HEK293 (cell line): ENCODE measurements at regions not wholly inside any gene's neighbourhood (a gene's known extent, or its start where the extent isn't known, plus 50 kb on each side); places are given as distances from the start of the nearest gene placed in this dataset.

Experiments
- CTCF ChIA-PET: fragments of 350-600 bp; formaldehyde crosslinking; extraction: SDS; loops from one replicate; lab custom pipeline; 2021; ENCODE audit warnings: antibody characterized with exemption; lab: Yijun Ruan, JAX
- POLR2A ChIA-PET: fragments of 300-600 bp; formaldehyde crosslinking; extraction: SDS; loops from one replicate; lab custom pipeline; 2020; ENCODE audit warnings: antibody characterized with exemption, inconsistent platforms; lab: Yijun Ruan, JAX
- H3K27ac ChIP-seq: fragments of 200-500 bp; sonication (Bioruptor generic); 2 replicates; pipeline ENCODE4 v1.5.1; 2014; ENCODE audit warnings: low read depth, low read length, control low read depth, inconsistent platforms; ENCODE audit errors: extremely low read depth
- H3K36me3 ChIP-seq, 2 experiments: fragments of 200-500 bp in 1 of 2; sonication (Bioruptor generic) in 1 of 2; 1 replicate in 1 of 2; 2 replicates in 1 of 2; pipeline ENCODE4 v1.5.1; 2014 to 2017; ENCODE audit warnings: inconsistent platforms in 2 of 2, low read length in 2 of 2; ENCODE audit not compliant: control insufficient read depth in 2 of 2, insufficient read depth in 1 of 2
- H3K4me1 ChIP-seq: fragments of 200-500 bp; sonication (Bioruptor generic); 2 replicates; pipeline ENCODE4 v1.5.1; 2014; ENCODE audit warnings: mild to moderate bottlenecking, low read length, inconsistent platforms; ENCODE audit not compliant: control insufficient read depth, insufficient read depth
- H3K4me3 ChIP-seq: 2 replicates; pipeline ENCODE4 v1.5.1; 2011; ENCODE audit warnings: low read depth, mild to moderate bottlenecking, control low read depth, low read length, moderate library complexity
- H3K9me3 ChIP-seq: fragments of 200-500 bp; sonication (Bioruptor generic); 2 replicates; pipeline ENCODE4 v1.5.1; 2014; ENCODE audit warnings: low read depth, low read length, inconsistent platforms; ENCODE audit not compliant: control insufficient read depth, insufficient read depth
- HOXC10 ChIP-seq: sonication (generic); formaldehyde crosslinking; IDR thresholded peaks from 2 replicates; pipeline ENCODE4 v1.8.1; 2023; ENCODE audit warnings: mild to moderate bottlenecking, missing genetic modification reagents
- IKZF3 ChIP-seq: fragments of 450-650 bp; IDR thresholded peaks from 2 replicates; pipeline ENCODE4 v1.5.0; 2018; ENCODE audit warnings: missing biosample characterization, mild to moderate bottlenecking, missing genetic modification characterization, moderate library complexity
- PATZ1 ChIP-seq: fragments of 450-650 bp; formaldehyde crosslinking; IDR thresholded peaks from 2 replicates; pipeline ENCODE4 v1.5.1; 2016; ENCODE audit warnings: missing biosample characterization, missing genetic modification characterization
- ZFP41 ChIP-seq: fragments of 450-650 bp; formaldehyde crosslinking; IDR thresholded peaks from 2 replicates; pipeline ENCODE4 v1.5.1; 2016; ENCODE audit warnings: missing biosample characterization, missing genetic modification characterization, borderline replicate concordance
- ZNF184 ChIP-seq: fragments of 450-650 bp; IDR thresholded peaks from 2 replicates; pipeline ENCODE4 v1.5.1; 2018; ENCODE audit warnings: missing biosample characterization, mild to moderate bottlenecking, missing genetic modification characterization
- ZNF221 ChIP-seq: fragments of 450-650 bp; formaldehyde crosslinking; IDR thresholded peaks from 2 replicates; pipeline ENCODE4 v1.5.1; 2017; ENCODE audit warnings: missing biosample characterization, missing genetic modification characterization, borderline replicate concordance
- ZNF324 ChIP-seq: fragments of 450-650 bp; formaldehyde crosslinking; IDR thresholded peaks from 2 replicates; pipeline ENCODE4 v1.5.1; 2016; ENCODE audit warnings: missing biosample characterization, missing genetic modification characterization
- ZNF394 ChIP-seq: fragments of 450-650 bp; formaldehyde crosslinking; IDR thresholded peaks from 2 replicates; pipeline ENCODE4 v1.5.1; 2016; ENCODE audit warnings: missing biosample characterization, missing genetic modification characterization, mild to moderate bottlenecking, moderate library complexity, borderline replicate concordance
- ZNF398 ChIP-seq: fragments of 450-650 bp; formaldehyde crosslinking; IDR thresholded peaks from 2 replicates; pipeline ENCODE4 v1.5.1; 2017; ENCODE audit warnings: missing biosample characterization, missing genetic modification characterization
- ZNF654 ChIP-seq: fragments of 450-650 bp; formaldehyde crosslinking; IDR thresholded peaks from 2 replicates; pipeline ENCODE4 v1.5.1; 2016; ENCODE audit warnings: low read depth, missing biosample characterization, missing genetic modification characterization
- ZNF670 ChIP-seq: fragments of 450-650 bp; formaldehyde crosslinking; IDR thresholded peaks from 2 replicates; pipeline ENCODE4 v1.5.1; 2016; ENCODE audit warnings: missing biosample characterization, missing genetic modification characterization, low read depth
- ZSCAN18 ChIP-seq: fragments of 450-650 bp; formaldehyde crosslinking; IDR thresholded peaks from 2 replicates; pipeline ENCODE4 v1.5.1; 2016; ENCODE audit warnings: missing biosample characterization, missing genetic modification characterization
- TF ChIP-seq, protein P1 (sequence below): sonication (generic); formaldehyde crosslinking; IDR thresholded peaks from 2 replicates; pipeline ENCODE4 v1.8.1; 2022; ENCODE audit warnings: mild to moderate bottlenecking, moderate library complexity, missing genetic modification reagents
- TF ChIP-seq, protein P2 (sequence below): fragments of 450-650 bp; formaldehyde crosslinking; IDR thresholded peaks from 2 replicates; pipeline ENCODE4 v1.5.1; 2016; ENCODE audit warnings: missing biosample characterization, missing genetic modification characterization
- TF ChIP-seq, protein P3 (sequence below): fragments of 450-650 bp; formaldehyde crosslinking; IDR thresholded peaks from 2 replicates; pipeline ENCODE4 v1.5.1; 2016; ENCODE audit warnings: missing biosample characterization, missing genetic modification characterization

GRCh38 chr10:60687679-60688078 lies 90.6 kb upstream of the CDK1 start:
- no peaks in the 10 kb centered on the region for H3K36me3 ChIP-seq
- H3K4me1 ChIP-seq: no peaks in the 10 kb centered on the region
- H3K27ac ChIP-seq: no peak overlapping the region
- no peak overlapping the region for H3K4me3 ChIP-seq
- TF ChIP-seq ZNF184 (tag by site-specific recombination): no peak
- TF ChIP-seq, protein P1, sequence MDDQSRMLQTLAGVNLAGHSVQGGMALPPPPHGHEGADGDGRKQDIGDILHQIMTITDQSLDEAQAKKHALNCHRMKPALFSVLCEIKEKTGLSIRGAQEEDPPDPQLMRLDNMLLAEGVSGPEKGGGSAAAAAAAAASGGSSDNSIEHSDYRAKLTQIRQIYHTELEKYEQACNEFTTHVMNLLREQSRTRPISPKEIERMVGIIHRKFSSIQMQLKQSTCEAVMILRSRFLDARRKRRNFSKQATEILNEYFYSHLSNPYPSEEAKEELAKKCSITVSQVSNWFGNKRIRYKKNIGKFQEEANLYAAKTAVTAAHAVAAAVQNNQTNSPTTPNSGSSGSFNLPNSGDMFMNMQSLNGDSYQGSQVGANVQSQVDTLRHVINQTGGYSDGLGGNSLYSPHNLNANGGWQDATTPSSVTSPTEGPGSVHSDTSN (CRISPR knock-in tag): no peak
- no peak for TF ChIP-seq ZNF221
- TF ChIP-seq ZNF394 (tag by site-specific recombination): no peak
- no peak for TF ChIP-seq HOXC10 (CRISPR knock-in tag)
- TF ChIP-seq ZNF670 (tag by site-specific recombination): no peak
- TF ChIP-seq, protein P2, sequence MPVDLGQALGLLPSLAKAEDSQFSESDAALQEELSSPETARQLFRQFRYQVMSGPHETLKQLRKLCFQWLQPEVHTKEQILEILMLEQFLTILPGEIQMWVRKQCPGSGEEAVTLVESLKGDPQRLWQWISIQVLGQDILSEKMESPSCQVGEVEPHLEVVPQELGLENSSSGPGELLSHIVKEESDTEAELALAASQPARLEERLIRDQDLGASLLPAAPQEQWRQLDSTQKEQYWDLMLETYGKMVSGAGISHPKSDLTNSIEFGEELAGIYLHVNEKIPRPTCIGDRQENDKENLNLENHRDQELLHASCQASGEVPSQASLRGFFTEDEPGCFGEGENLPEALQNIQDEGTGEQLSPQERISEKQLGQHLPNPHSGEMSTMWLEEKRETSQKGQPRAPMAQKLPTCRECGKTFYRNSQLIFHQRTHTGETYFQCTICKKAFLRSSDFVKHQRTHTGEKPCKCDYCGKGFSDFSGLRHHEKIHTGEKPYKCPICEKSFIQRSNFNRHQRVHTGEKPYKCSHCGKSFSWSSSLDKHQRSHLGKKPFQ: no peak
- TF ChIP-seq, all 188 proteins: peak for 0
- no peaks in the 10 kb centered on the region; the same call in 1 of the 2 replicates for H3K9me3 ChIP-seq
- CTCF ChIA-PET: no interaction called here
- POLR2A ChIA-PET: no interaction called here

GRCh38 chr10:60684091-60684490 lies 94.2 kb upstream of the CDK1 start:
- no peak for TF ChIP-seq ZNF324 (tag by site-specific recombination)
- TF ChIP-seq, all 188 proteins: peak for 0
- H3K27ac ChIP-seq: no peak overlapping the region
- ChIA-PET POLR2A (no interaction called here), CTCF (interaction anchor here (1.1 kb wide), 1 partner anchor 38 kb away, joined by 3 read pairs; no protein-coding TSS in a partner anchor)
- H3K4me1 ChIP-seq: no peaks in the 10 kb centered on the region
- no peaks in the 10 kb centered on the region; the same call in 1 of the 2 replicates for H3K9me3 ChIP-seq
- no peak overlapping the region for H3K4me3 ChIP-seq
- H3K36me3 ChIP-seq: no peaks in the 10 kb centered on the region

GRCh38 chr10:60681103-60681502 lies 97.2 kb upstream of the CDK1 start:
- ChIA-PET CTCF (no interaction called here), POLR2A (no interaction called here)

DNA sequence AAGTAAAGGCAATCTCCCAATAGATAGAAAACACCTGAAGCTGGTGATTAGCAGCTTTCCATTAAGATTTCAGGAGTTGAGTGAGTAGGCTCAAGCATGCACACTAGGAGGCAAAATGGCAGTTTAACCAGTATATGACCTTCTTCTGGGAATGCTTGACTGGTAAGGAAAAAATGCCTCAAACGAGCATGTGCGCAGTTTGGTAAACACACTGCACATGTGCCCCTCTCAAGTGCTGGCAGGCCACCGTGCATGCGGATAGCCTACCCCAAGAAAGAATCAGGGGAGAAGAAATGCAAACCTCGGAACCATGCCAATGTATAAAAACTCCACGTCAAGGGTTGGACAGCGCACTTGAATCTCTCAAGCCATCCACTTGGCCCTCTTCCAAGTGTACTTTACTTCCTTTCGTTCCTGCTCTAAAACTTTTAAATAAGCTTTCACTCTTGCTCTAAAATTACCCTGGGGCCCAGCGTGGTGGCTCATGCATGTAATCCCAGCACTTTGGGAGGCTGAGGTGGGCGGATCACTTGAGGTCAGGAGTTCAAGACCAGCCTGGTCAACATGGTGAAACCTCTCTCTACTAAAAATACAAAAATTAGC lies 98.8 kb upstream of the CDK1 start:
- Histone ChIP-seq H3K9me3 (no peaks in the 10 kb centered on the region), H3K27ac (no peak overlapping the region), H3K4me3 (no peak overlapping the region), H3K36me3 (no peaks in the 10 kb centered on the region), H3K4me1 (no peaks in the 10 kb centered on the region)
- POLR2A ChIA-PET: no interaction called here
- CTCF ChIA-PET: no interaction called here
- TF ChIP-seq IKZF3 (no peak), ZNF654 (tag by site-specific recombination) (no peak), ZFP41 (no peak), ZSCAN18 (tag by site-specific recombination) (no peak), PATZ1 (tag by site-specific recombination) (no peak)
- TF ChIP-seq, protein P3, sequence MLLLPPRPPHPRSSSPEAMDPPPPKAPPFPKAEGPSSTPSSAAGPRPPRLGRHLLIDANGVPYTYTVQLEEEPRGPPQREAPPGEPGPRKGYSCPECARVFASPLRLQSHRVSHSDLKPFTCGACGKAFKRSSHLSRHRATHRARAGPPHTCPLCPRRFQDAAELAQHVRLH (tag by site-specific recombination): no peak

More at GRCh38 chr10:60681103-60681502, 97.2 kb upstream of the CDK1 start:
- TF ChIP-seq, protein P3 (tag by site-specific recombination): no peak
- no peak for TF ChIP-seq ZNF398
- Histone ChIP-seq H3K27ac (no peak overlapping the region), H3K9me3 (no peaks in the 10 kb centered on the region), H3K4me1 (no peaks in the 10 kb centered on the region), H3K36me3 (no peaks in the 10 kb centered on the region), H3K4me3 (no peak overlapping the region)
